Astrocyte of the spinal cord (primary cell): ENCODE measurements at regions not wholly inside any gene's neighbourhood (a gene's known extent, or its start where the extent isn't known, plus 50 kb on each side); places are given as distances from the start of the nearest gene placed in this dataset.
"Not testable (repeated sequence)": the region's sequence is repeated elsewhere in the genome, so short reads cannot be mapped to it uniquely, and the experiment has no call there.

Experiments
- DNase-seq: peaks from one replicate; pipeline ENCODE4 v3.0.0; 2011; ENCODE audit warnings: low read depth, low spot score
- H3K4me3 ChIP-seq: 2 replicates; pipeline ENCODE4 v1.5.1; 2011; ENCODE audit warnings: low read depth, mild to moderate bottlenecking, low read length, moderate library complexity
- CTCF ChIP-seq: IDR thresholded peaks from 2 replicates; pipeline ENCODE4 v1.5.1; 2012; ENCODE audit warnings: low read depth, mild to moderate bottlenecking, low read length, inconsistent platforms
- in situ Hi-C: cut with HindIII; loops from 2 replicates; pipeline ENCODE4 v1.10.0; 2017; ENCODE audit warnings: low sequenced_read_pairs

GRCh38 chr9:87039809-87040392 lies 92.6 kb upstream of the GAS1 start:
- peak; percentile 47 for DNase-seq
- in situ Hi-C loops: no loop called here

GRCh38 chr9:87040410-87041009 lies 93.2 kb upstream of the GAS1 start:
- TF ChIP-seq CTCF: no peak
- H3K4me3 ChIP-seq: no peak overlapping the region
- in situ Hi-C loops: no loop called here
- DNase-seq: no peak

More at GRCh38 chr9:87039809-87040392, 92.6 kb upstream of the GAS1 start:
- no peak for TF ChIP-seq CTCF
- no peak overlapping the region for H3K4me3 ChIP-seq

- H3K4me3 ChIP-seq, DNase-seq, in situ Hi-C loops: not testable (repeated sequence)
Observed at GRCh38 chr9:87041553-87042235, 94.4 kb upstream of the GAS1 start.

- DNase-seq, H3K4me3 ChIP-seq, in situ Hi-C loops: not testable (repeated sequence)
Observed at GRCh38 chr9:87049929-87050608, 102.8 kb upstream of the GAS1 start.

GRCh38 chr9:87054999-87055686 lies 107.8 kb upstream of the GAS1 start:
- in situ Hi-C loops: no loop called here
- TF ChIP-seq CTCF: no peak
- DNase-seq: no peak
- H3K4me3 ChIP-seq: no peak overlapping the region

GRCh38 chr9:87059772-87060171 lies 112.5 kb upstream of the GAS1 start:
- no peak for TF ChIP-seq CTCF
- no peak for DNase-seq
- no peak overlapping the region for H3K4me3 ChIP-seq
- in situ Hi-C loops: no loop called here

GRCh38 chr9:87062746-87063145 lies 115.4 kb upstream of the GAS1 start:
- in situ Hi-C loops: no loop called here
- no peak overlapping the region for H3K4me3 ChIP-seq
- no peak for DNase-seq
- no peak for TF ChIP-seq CTCF
